ENCODE measurements at regions not wholly inside any gene's neighbourhood (a gene's known extent, or its start where the extent isn't known, plus 50 kb on each side); places are given as distances from the start of the nearest gene placed in this dataset.

- Histone ChIP-seq H4K20me1 (ENCODE audit: control insufficient read depth, insufficient read depth, low read length, poor library complexity, severe bottlenecking) (no peaks in the 10 kb centered on the region), H3K9me3 (ENCODE audit: control extremely low read depth in 1 of 3, control insufficient read depth in 2 of 3, insufficient read depth in 1 of 3, low read length in 2 of 3) (peaks cover 0 to 33% (median 0%) of the 10 kb centered on the region in 3 donors), H3K4me2 (replicated peaks; ENCODE audit: low read depth, low read length, poor library complexity, severe bottlenecking) (no peak overlapping the region), H3K4me1 (ENCODE audit: control insufficient read depth in 2 of 2, insufficient read depth in 2 of 2, low read length in 2 of 2) (no peaks in the 10 kb centered on the region), H3K79me2 (ENCODE audit: control insufficient read depth, insufficient read depth, low read length) (no peaks in the 10 kb centered on the region), H3K27ac (ENCODE audit: low read length in 2 of 2) (no peak overlapping the region), H3K9ac (ENCODE audit: low read length) (no peak overlapping the region), H3K27me3 (replicated peaks in 1 of 4; ENCODE audit: control extremely low read depth in 1 of 4, control insufficient read depth in 3 of 4, insufficient read depth in 4 of 4, low read length in 3 of 4) (peaks cover 0 to 16% (median 1%) of the 10 kb centered on the region in 4 experiments), H3K36me3 (replicated peaks in 1 of 2; ENCODE audit: control extremely low read depth in 1 of 2, control insufficient read depth in 1 of 2, extremely low read depth in 1 of 2, insufficient read depth in 2 of 2, low read length in 1 of 2) (no peaks in the 10 kb centered on the region), H3K4me3 (ENCODE audit: control extremely low read depth in 1 of 5, extremely low read depth in 1 of 5, insufficient read depth in 1 of 5, low read depth in 2 of 5, low read length in 4 of 5) (no peak overlapping the region), H2AFZ (ENCODE audit: insufficient read depth, low read depth, low read length, poor library complexity, severe bottlenecking) (no peak overlapping the region)
- no peak overlapping the region for H3K27ac Mint-ChIP-seq
- ChIA-PET POLR2A (no interaction called here), CTCF (interaction anchor here (0.8 kb wide), 1 partner anchor 426 kb away, joined by 3 read pairs; no protein-coding TSS in a partner anchor)
- DNase-seq (no peak), ATAC-seq (ENCODE audit: low read depth) (no peak)
- TF ChIP-seq EZH2 (IDR thresholded peaks at IDR 0.05; ENCODE audit: borderline replicate concordance, insufficient read depth, low read depth, low read length, poor library complexity, severe bottlenecking) = no peak
- no peak for TF ChIP-seq CTCF (IDR thresholded peaks at IDR 0.05)
- H3K4me3 Mint-ChIP-seq = no peak overlapping the region
- peaks cover 12% of the 10 kb centered on the region for H3K27me3 Mint-ChIP-seq
- intact Hi-C loops (cut with micrococcal nuclease) = no loop called here
- no peaks in the 10 kb centered on the region for H3K9me3 Mint-ChIP-seq (ENCODE audit: insufficient read depth)
- WGBS (ENCODE audit: insufficient coverage) = 93% methylated on average over 31 of the region's 31 CpGs
- no peaks in the 10 kb centered on the region for H3K4me1 Mint-ChIP-seq
These were observed 525.1 kb downstream of the BRD1 start for GRCh38 chr22:49302530-49302929.

GRCh38 chr22:49302150-49302460 is 525.6 kb downstream of the BRD1 start:
- no peak for TF ChIP-seq EZH2 (IDR thresholded peaks at IDR 0.05; ENCODE audit: borderline replicate concordance, insufficient read depth, low read depth, low read length, poor library complexity, severe bottlenecking)
- TF ChIP-seq CTCF (IDR thresholded peaks at IDR 0.05) = no peak
- peaks cover 10% of the 10 kb centered on the region for H3K27me3 Mint-ChIP-seq
- DNase-seq (no peak), ATAC-seq (ENCODE audit: low read depth) (no peak)
- ChIA-PET POLR2A (no interaction called here), CTCF (no interaction called here)
- Histone ChIP-seq H3K27ac (ENCODE audit: low read length in 2 of 2) (no peak overlapping the region), H3K79me2 (ENCODE audit: control insufficient read depth, insufficient read depth, low read length) (no peaks in the 10 kb centered on the region), H3K9ac (ENCODE audit: low read length) (no peak overlapping the region), H3K36me3 (replicated peaks in 1 of 2; ENCODE audit: control extremely low read depth in 1 of 2, control insufficient read depth in 1 of 2, extremely low read depth in 1 of 2, insufficient read depth in 2 of 2, low read length in 1 of 2) (no peaks in the 10 kb centered on the region), H3K4me3 (ENCODE audit: control extremely low read depth in 1 of 5, extremely low read depth in 1 of 5, insufficient read depth in 1 of 5, low read depth in 2 of 5, low read length in 4 of 5) (no peak overlapping the region), H4K20me1 (ENCODE audit: control insufficient read depth, insufficient read depth, low read length, poor library complexity, severe bottlenecking) (no peaks in the 10 kb centered on the region), H3K27me3 (replicated peaks in 1 of 4; ENCODE audit: control extremely low read depth in 1 of 4, control insufficient read depth in 3 of 4, insufficient read depth in 4 of 4, low read length in 3 of 4) (peaks cover 0 to 14% (median 1%) of the 10 kb centered on the region in 4 experiments), H3K9me3 (ENCODE audit: control extremely low read depth in 1 of 3, control insufficient read depth in 2 of 3, insufficient read depth in 1 of 3, low read length in 2 of 3) (peaks cover 0 to 38% (median 0%) of the 10 kb centered on the region in 3 donors), H2AFZ (ENCODE audit: insufficient read depth, low read depth, low read length, poor library complexity, severe bottlenecking) (no peak overlapping the region), H3K4me1 (ENCODE audit: control insufficient read depth in 2 of 2, insufficient read depth in 2 of 2, low read length in 2 of 2) (no peaks in the 10 kb centered on the region), H3K4me2 (replicated peaks; ENCODE audit: low read depth, low read length, poor library complexity, severe bottlenecking) (no peak overlapping the region)
- no peaks in the 10 kb centered on the region for H3K4me1 Mint-ChIP-seq
- H3K4me3 Mint-ChIP-seq = no peak overlapping the region
- WGBS (ENCODE audit: insufficient coverage) = 95% methylated on average over 10 of the region's 11 CpGs
- no peaks in the 10 kb centered on the region for H3K9me3 Mint-ChIP-seq (ENCODE audit: insufficient read depth)
- intact Hi-C loops (cut with micrococcal nuclease) = no loop called here
- no peak overlapping the region for H3K27ac Mint-ChIP-seq
